GM12865 (cell line): ENCODE measurements at regions not wholly inside any gene's neighbourhood (a gene's known extent, or its start where the extent isn't known, plus 50 kb on each side); places are given as distances from the start of the nearest gene placed in this dataset.

Experiments used
- DNase-seq: peaks from one replicate; pipeline ENCODE4 v3.0.0; 2010; ENCODE audit warnings: low read depth
- H3K4me3 ChIP-seq: 2 replicates; pipeline ENCODE4 v1.5.1; 2011; ENCODE audit warnings: mild to moderate bottlenecking, low read depth, low read length, control low read depth
- TF ChIP-seq, protein P1 (sequence below): IDR thresholded peaks from 2 replicates; pipeline ENCODE4 v1.5.1; 2011; ENCODE audit warnings: low read length, control low read depth, low read depth, inconsistent platforms; ENCODE audit not compliant: insufficient read depth; ENCODE audit errors: missing control alignments

- H3K4me3 ChIP-seq: no peak overlapping the region
- TF ChIP-seq, protein P1, sequence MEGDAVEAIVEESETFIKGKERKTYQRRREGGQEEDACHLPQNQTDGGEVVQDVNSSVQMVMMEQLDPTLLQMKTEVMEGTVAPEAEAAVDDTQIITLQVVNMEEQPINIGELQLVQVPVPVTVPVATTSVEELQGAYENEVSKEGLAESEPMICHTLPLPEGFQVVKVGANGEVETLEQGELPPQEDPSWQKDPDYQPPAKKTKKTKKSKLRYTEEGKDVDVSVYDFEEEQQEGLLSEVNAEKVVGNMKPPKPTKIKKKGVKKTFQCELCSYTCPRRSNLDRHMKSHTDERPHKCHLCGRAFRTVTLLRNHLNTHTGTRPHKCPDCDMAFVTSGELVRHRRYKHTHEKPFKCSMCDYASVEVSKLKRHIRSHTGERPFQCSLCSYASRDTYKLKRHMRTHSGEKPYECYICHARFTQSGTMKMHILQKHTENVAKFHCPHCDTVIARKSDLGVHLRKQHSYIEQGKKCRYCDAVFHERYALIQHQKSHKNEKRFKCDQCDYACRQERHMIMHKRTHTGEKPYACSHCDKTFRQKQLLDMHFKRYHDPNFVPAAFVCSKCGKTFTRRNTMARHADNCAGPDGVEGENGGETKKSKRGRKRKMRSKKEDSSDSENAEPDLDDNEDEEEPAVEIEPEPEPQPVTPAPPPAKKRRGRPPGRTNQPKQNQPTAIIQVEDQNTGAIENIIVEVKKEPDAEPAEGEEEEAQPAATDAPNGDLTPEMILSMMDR: no peak
- DNase-seq: no peak
These were observed 225.6 kb upstream of the IGFBP3 start for GRCh38 chr7:46146454-46147255.

DNA sequence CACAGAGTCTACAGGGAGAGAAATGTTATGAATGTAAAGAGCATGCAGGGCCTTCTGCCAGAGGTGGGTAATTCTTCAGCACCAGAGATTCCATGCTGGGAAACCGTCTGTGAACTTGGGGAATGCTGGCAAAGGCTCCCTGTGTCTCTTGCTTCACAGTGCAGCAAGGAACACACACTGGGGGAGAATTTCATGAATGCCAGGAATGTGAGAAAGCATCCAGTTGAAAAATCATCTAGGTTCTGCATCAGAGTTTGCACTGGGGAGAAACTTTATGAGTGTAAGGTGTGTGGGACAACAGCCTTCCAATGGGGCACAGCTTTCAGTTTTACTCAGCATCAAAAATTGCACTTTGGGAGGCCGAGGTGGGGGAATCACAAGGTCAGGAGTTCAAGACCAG lies 224.3 kb upstream of the IGFBP3 start:
- TF ChIP-seq, protein P1: no peak
- no peak for DNase-seq
- no peak overlapping the region for H3K4me3 ChIP-seq

- TF ChIP-seq, protein P1: no peak
- no peak overlapping the region for H3K4me3 ChIP-seq
- DNase-seq: peak; percentile 65
These were observed 223.2 kb upstream of the IGFBP3 start for GRCh38 chr7:46143949-46144917.

- DNase-seq: no peak
- no peak overlapping the region for H3K4me3 ChIP-seq
- TF ChIP-seq, protein P1: no peak
These were observed 222.3 kb upstream of the IGFBP3 start for GRCh38 chr7:46143421-46143820.

GRCh38 chr7:46139079-46139478 lies 218.0 kb upstream of the IGFBP3 start:
- H3K4me3 ChIP-seq: no peak overlapping the region
- DNase-seq: peak; percentile 77
- TF ChIP-seq, protein P1: no peak

DNA sequence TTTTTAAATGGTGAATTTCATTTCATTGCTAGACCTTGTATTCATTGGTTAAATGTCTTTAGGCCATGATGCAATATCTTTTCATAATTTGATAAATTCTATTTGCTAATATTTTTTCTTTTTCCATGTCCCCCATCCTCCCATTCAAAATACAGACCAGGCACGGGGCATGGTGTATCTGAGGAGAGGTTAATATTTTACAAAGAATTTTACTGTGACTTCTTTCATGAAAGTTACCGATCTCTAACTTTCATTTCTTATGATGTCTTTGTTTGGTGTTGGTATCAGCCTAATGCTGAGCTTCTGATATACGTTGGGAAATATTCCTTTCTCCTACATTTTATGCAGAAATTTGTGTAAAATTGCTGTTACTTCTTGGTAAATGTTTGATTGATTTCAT lies 216.7 kb upstream of the IGFBP3 start:
- H3K4me3 ChIP-seq: no peak overlapping the region
- TF ChIP-seq, protein P1: no peak
- no peak for DNase-seq
